GM18519 (cell line): ENCODE measurements at regions not wholly inside any gene's neighbourhood (a gene's known extent, or its start where the extent isn't known, plus 50 kb on each side); places are given as distances from the start of the nearest gene placed in this dataset.

Source experiments
- ATAC-seq: cut with Tn5 transposase; IDR thresholded peaks from one replicate; pipeline ENCODE4 v1.9.1; 2021; ENCODE audit warnings: mild to moderate bottlenecking, moderate library complexity; ENCODE audit not compliant: unreplicated experiment, low FRiP score

DNA sequence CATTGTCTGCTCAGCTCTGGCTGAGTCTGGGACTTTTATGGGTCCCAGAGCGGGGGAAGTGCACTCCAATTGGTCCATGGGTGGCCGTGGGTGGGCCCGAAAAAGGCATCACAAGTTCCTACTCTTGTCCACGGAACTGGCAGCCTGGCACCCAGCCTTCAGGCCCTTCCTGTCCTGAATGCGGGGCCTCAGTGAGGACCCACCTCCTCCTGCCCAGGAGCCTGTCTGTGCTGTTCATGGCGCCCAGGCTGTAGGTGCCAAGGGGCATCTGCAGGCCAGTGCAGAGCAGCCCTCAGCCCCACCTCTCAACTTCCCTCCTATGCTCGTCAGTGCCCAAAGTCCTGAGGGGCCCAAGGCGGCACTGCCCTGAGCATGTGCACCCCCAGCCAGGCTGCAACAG lies 411.7 kb upstream of the KIRREL3 start:
- no peak for ATAC-seq

DNA sequence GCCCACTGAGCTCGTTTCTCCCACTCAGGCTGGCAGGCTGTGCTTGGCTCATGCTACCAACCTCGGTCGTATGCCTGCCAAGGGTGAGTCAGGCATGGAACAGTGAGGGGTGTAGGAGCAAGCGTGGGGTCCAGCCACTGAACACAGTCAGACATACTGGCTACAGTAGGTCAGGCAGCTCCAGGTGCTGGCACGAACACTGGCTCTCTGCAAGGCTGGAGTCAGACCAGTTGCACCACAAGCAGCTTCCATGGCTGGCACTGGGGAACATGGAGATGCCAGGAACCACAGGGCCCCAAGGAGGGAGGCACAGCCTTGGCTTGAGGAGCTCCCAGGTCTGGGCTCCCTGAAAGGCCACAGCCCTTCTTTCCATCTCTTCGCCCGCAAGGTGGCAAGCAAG lies 410.7 kb upstream of the KIRREL3 start:
- no peak for ATAC-seq

DNA sequence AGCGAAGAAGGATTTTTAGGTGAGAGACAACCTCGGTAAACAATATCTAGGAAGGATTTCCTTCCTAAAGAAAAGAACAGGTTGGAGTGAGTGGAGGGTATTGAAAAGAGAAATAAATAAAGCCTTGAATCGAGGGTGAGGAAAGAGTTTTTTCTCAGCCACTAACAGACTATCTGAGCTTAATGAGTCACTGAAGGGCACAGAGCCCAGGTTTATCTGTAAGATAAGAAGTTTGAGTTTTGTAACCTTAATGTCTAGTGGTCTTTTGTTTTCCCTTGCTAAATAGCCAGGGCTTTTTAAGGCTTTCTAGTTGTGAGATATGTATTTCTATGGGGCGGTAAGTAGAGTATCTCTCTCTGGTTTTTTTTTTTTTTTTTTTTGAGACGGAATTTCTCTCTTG lies 394.5 kb upstream of the KIRREL3 start:
- no peak for ATAC-seq

DNA sequence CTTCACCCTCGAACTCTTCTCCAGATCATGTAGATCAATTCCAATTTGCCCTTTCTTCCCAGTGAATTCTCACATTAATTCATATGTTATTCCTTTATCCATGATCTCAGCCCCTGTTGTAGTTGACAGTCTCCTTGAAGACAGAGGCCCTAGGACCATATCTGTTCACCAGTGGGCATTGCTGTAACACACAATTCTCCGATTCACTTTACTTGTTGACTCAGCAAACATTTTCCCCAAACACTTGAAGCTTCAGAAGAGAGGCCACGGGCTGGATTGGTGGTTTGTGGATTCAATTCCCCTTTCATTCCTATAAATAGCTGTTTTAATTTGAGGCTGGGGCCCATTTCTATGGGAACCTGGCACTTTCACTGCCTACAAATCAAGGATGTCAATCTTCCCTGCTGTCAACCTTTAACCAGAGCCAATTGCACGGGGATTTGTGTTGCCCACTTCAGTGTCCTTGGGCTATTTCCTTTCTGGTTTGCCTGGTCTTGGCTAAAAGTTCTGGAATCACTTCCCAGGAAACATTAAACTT lies 393.0 kb upstream of the KIRREL3 start:
- no peak for ATAC-seq

DNA sequence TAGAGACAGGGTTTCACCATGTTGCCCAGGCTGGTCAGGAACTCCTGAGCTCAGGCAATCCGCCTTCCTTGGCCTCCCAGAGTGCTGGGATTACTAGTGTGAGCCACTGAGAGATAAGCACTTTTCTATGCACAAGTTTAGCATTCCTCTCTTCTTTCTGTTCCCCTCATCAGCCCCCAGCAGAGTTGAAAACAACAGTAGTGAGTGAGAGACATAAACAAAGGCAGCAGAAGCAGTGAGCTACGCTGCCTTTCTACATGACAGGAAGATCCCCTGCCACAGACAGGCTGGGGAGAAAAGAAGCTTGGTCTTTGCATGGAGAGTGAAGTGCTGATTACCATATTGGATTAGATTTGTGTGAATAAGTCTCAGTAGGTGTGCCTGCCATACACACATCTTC lies 392.0 kb upstream of the KIRREL3 start:
- ATAC-seq: no peak

DNA sequence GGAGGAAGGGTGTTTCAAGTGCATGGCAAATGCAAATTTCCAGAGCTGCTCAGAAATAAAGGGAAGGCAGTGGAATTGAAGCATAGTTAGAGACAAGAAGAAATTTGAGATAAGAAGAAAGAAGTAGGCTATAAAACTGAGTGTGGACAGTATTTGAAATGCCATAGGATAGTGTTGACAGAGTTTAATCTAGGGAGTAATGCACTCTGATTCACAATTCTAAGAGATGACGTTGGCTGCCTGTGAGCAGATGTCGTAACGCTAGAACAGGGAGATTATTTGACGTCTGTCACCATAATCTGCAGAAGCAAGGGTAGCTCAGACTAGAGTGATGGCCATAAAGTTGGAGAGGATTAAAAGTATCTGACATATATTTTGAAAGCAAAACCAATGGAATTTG lies 389.9 kb upstream of the KIRREL3 start:
- no peak for ATAC-seq

DNA sequence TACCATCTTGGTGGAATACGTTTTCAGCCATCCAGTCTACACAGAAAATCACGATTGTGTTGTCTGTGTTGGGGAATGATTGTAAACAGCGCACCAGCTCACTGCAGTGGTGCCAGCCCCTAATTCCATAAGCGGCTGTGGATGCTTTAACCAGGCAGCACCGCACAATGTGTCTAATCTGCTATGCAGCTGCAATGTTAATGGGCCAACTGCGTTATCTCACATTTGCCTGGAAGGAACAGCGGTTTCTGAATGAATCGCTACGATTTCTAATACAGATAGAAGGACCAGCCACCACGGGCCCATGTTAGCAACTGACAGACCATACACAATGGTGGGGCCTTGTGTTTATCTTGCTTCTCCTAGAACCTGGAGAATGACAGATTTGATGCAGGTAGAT lies 384.5 kb upstream of the KIRREL3 start:
- no peak for ATAC-seq

DNA sequence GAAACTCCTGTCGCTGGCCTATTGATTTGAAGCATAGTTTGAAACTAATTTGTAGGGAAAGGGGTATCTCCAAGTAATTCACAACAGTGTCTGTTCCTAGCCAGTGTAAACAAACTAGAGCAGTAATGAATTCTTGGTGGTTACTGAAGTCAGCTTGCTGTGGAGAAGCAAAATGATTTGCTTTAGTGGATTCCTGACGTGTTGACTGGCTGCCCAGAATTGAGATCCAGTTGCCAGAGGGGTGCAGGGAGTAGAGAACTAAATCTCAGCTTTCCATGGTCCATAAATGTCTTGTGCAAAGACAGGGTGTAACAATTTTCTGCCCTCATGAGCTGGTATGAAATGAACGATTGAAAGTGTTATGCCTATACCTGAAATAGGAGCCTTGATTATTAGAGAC lies 382.5 kb upstream of the KIRREL3 start:
- no peak for ATAC-seq

DNA sequence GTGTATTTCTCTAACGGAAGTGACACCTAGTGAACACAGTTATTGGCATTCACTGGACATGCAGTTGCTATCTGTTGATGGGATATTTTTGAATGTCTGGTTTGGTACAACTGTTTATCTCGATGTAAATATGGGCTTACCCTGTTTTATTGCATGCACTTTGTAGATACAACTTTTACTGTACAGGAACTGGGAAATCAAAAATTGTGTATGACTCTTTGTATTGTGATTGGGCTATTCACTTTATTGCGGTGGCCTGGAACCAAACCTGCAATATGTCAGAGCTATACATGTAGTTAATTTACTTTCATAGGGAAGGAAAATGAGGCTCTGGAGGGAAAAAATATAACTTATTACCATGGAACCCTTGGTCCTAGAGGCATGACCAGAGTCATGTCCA lies 380.7 kb upstream of the KIRREL3 start:
- no peak for ATAC-seq

DNA sequence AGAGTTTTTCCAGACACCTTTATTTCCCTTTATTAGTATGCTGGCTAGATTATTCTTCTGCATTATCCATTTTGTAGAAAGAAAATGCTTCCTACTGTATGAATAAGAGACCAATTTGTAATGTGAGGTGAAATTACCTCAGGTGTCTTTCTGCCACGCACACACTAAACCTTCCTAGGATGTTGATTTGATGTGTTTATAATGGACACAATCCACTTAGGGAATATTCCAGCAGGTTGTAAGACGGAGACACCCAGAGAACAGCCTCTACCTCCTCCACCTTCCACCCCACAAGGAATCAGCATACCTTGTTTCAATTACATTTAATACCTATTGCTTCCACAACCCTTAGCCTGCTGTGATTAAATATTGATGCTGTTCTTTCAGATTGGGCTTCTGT lies 379.1 kb upstream of the KIRREL3 start:
- no peak for ATAC-seq

DNA sequence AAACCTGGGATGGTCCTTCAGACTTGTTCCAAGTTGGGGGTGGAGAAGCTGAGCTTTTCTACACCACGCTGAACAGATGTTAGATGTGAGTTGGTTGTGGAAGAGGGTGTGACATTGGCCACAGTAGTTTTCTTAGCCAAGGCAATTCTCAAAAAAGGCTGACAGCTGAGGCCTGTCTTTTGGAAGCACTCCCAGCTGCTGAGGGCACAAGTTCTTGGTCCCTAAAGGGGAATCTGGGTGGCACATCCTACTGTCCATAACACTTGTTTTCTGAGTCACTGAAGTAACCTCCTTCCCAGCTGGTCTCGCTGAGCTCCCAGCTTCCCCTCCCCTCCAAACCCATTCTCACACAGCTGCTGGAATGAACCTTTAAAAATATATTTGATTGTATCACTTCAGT lies 375.7 kb upstream of the KIRREL3 start:
- no peak for ATAC-seq

DNA sequence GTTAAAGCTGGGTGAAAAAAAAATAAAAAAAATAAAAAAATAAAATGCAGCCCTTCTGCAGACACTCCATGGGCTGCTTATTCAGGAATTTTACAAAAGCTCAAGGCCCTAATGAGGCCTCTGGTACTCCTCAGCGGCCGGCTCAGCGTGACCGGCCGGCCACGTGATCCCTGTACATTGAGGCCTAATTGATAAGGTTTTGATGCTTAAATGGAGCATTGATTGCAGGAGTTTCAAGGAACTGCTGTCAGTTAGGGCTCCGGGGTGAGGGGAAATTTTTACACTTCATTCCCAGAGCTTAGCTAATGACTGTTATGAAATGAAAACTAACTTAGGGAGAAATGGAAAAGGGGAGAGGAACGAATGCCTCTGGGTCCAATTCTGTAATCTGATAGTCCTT lies 368.8 kb upstream of the KIRREL3 start:
- ATAC-seq: no peak

DNA sequence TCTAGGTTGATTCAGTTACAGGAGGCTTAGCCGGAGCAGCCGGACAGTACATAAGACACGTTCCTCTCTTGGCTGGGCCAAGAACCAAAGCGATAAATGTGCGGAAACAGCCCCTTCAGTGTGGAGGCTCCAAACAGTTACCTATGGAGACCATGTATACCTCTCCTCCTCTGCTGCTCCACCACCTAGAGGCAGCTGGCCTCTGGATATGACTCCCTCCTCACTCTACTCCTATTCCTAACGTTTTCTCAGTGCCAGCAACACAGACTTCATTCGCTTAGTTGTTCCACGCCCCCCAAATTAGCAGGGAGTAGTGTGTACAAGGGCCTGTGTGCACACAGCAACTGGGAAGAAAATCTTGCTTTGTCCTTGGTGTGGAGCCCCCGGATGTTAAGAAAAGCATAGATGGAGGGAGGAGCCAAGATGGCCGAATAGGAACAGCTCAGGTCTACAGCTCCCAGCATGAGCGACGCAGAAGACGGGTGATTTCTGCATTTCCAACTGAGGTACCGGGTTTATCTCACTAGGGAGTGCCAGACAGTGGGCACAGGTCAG lies 362.3 kb upstream of the KIRREL3 start:
- no peak for ATAC-seq

DNA sequence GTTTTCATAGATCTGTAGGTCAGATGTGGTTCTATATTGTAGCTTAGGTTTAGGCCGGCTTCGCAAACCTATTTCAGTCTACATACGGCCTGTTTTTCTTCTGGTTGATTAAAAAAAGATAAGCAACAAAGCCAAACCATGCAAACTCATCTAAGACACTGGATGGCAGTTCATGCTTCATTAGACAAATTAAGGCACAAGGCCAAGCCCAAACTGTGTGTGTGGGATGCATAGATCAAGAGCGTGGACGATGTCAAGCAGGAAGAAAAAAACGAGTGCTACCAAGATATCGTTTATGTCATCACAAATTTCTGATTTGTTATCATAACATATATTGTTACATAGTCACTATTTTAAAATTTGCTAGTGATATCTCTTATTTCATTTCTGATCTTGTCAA lies 357.6 kb upstream of the KIRREL3 start:
- ATAC-seq: no peak

DNA sequence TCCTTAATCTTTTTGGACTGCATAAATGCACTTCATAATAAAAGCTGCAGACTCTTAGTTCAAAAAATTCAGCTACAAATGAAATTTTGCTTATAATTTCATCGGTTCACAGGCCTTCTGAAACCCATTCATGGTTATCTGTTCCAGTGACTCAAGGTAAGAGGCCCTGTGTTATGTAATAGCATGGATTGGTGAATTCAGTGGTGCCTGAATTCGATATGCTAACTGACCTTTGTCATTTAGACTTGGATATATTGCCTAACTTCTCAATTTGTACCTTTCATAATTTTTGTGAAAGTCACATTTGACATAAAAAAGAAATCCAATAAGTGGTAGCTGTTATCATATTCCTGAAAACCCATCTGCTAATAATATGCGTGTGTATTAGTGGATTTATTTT lies 349.9 kb upstream of the KIRREL3 start:
- ATAC-seq: no peak

DNA sequence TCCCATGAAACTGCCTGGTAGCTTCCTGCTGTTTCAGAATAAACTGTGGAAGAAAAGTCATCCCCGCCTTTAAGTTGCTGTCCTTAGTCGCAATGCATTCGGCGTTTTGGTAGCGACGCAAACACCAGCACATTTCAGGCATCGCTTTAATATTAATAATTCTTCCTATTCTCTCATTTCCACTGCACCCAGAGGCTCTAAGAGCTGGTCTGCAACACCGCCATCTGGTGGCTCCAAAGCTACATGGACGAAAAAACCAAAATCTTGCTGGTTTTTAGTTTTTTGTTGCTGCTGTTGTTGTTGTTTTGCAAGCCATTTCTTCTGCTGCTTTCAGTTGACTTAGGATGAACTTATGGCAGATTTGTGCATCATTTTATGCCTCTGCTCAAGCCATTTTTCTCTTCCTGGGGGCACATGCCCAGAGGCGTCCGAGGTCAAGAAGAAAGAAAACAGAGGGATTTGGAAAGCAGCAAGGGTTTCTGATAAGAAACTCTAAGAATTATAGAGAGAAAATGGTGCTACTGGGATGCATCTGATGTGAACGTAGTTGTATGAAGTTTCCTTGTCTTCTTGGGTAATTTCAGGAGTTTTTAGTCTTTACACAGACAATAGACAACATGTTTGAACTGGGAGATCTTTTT lies 345.4 kb upstream of the KIRREL3 start:
- no peak for ATAC-seq

DNA sequence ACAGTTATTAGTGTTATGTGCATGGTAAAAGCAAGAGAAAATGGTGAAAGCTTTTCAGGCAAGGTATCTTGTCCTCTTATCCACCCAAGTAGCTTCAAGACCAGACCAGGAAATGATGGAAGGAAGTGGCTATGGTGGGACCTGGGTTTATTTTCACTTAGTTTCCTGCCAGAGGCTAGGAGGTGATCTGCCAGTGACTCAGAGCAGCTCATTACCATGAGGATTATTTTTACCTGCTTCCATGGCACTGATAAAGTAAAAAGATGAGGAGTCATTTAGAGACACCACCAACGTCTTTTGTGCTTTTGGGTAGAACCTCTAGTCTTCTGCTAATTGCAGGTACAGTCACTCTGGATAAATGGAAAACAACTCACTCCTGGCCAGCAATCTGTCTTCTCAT lies 339.9 kb upstream of the KIRREL3 start:
- ATAC-seq: no peak

DNA sequence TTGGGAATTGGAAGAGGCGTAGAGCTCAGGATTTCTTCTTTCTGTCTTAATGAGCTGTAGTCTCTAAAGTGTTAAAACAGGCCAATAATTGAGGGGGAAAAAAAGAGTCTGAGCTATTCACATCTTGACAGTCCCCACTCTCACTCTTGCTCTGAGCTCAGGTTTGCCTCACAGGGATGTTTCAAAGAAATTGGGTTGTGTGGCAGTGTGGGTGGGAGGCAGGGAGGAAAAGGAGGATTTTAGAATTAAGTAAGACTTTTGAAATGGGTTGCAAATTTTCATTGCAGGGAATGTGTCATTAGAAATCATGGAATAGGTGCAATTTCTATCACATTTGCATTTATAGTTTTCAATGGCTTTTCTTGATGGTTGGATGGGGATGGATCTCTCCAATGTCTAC lies 338.8 kb upstream of the KIRREL3 start:
- no peak for ATAC-seq

DNA sequence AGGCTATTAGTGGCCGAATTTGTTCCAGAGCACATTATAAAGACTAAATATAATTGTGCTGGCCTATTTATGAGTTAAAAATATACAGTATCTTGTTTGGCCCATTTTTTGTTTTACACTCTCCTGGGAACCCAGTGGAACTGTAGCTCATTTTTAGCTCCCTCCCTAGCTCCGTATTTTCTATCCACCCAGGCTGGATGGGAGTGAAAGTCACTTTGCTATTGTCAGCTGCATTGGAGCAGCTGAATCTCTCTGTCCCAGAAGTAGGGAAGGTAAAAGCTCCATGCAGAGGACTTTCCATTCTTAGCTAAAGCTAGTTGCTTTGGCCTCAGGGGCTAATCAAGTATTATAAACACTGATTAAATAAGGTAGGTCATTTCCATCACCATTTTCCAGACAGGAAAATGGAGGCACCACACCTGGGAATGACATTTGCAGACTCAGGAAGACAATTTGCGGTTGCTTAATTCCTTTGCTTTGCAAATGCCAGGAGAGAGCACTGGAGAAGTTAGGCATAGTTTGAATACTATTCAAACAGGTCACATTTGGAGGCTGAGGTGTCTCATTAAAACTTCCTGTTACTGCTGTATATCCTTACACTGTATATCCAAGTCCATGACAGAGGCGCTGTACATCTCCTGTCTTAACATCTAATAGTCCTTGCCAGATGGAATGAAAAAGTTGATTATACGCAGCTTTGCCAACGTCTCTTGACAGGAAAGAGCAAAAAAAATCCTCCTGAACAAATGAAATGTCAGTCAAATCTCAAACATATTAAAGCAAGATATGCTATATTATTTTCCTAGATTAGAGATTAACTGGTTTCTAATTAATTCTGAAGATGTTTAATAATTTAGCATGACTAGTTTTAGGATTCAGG lies 338.1 kb upstream of the KIRREL3 start:
- ATAC-seq: no peak

DNA sequence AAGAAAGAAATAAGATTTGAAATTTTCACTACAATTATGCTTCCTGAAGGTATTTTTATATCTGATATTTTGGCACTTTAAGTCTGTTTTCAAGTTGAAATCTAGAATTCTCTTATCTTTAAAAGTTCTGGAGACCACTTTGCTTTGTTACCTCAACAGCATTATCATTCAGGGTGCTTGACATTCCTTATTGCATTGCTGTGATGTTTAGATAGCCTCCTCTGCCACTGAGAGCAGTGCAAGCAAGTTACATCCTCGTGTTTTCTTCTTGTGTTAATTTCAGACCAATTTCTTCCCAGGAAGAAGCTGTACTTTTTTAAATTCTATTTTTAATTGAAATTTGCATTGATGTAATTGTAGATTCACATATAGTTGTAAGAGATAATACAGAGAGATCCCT lies 333.9 kb upstream of the KIRREL3 start:
- no peak for ATAC-seq

DNA sequence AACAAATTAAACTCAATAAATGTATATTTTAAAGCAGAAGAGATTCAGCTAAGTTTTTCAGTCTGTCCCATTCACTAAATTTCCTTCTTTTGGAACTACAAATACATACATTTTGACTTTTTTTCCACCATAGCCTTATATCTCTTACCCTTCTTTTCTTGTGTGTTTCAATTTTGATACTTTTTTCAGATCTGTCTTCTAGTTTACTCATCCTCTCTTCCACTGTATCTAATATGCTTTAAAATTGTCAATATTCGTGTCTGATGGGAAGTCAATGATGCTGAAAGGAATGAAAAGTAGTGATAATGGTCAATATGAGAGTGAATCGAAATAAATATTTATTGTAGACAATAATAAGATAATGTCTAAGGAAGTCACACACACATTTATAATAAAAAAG lies 332.3 kb upstream of the KIRREL3 start:
- ATAC-seq: no peak

DNA sequence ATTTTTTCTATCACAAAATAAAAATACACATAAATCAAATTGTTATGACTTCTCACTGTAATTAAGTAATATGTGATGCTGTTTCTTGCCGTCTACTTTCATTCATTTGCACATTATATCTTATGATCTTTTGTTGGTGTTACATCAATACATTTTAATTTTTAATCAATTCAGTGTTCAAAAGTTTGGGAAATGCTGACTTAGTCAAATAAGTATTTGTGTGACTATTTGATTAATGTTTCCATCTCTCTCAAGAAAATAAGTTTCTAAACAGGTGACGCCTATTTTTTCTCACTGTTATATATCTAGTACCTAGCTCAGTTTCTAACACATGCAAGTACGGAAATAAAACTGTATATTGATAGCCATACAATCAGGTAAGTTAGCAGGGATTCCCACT lies 329.5 kb upstream of the KIRREL3 start:
- ATAC-seq: no peak
